ENCODE measurements at regions not wholly inside any gene's neighbourhood (a gene's known extent, or its start where the extent isn't known, plus 50 kb on each side); places are given as distances from the start of the nearest gene placed in this dataset.
"Not testable (repeated sequence)": the region's sequence is repeated elsewhere in the genome, so short reads cannot be mapped to it uniquely, and the experiment has no call there.

GRCh38 chr1:104135036-104135435 is 385.3 kb downstream of the AMY1C start:
- H3K27me3 ChIP-seq (ENCODE audit: low read depth); in situ Hi-C loops (cut with MboI; ENCODE audit: low sequenced_read_pairs); H3K4me1 ChIP-seq; H3K36me3 ChIP-seq (replicated peaks); H3K4me3 ChIP-seq; H3K9me3 ChIP-seq: not testable (repeated sequence)
- peak in 1 of 2 experiments; percentile 9 for DNase-seq (ENCODE audit: low spot score in 2 of 2)

GRCh38 chr1:104136621-104137020 is 386.9 kb downstream of the AMY1C start:
- DNase-seq (ENCODE audit: low spot score in 2 of 2): peak; percentile 47 to 71
- in situ Hi-C loops (cut with MboI; ENCODE audit: low sequenced_read_pairs): no loop called here

GRCh38 chr1:104156738-104157137 is 407.0 kb downstream of the AMY1C start:
- Histone ChIP-seq H3K36me3 (replicated peaks) (no peaks in the 10 kb centered on the region), H3K4me3 (no peak overlapping the region), H3K9me3 (no peaks in the 10 kb centered on the region), H3K27me3 (ENCODE audit: low read depth) (no peaks in the 10 kb centered on the region), H3K4me1 (no peaks in the 10 kb centered on the region)
- in situ Hi-C loops (cut with MboI; ENCODE audit: low sequenced_read_pairs): no loop called here
- no peak for DNase-seq (ENCODE audit: low spot score in 2 of 2)

More at GRCh38 chr1:104136621-104137020, 386.9 kb downstream of the AMY1C start:
- H3K4me1 ChIP-seq: peaks cover 8% of the 10 kb centered on the region
- H3K4me3 ChIP-seq: no peak overlapping the region
- no peaks in the 10 kb centered on the region for H3K9me3 ChIP-seq
- H3K27me3 ChIP-seq (ENCODE audit: low read depth): no peaks in the 10 kb centered on the region
- H3K36me3 ChIP-seq (replicated peaks): no peaks in the 10 kb centered on the region

- H3K4me1 ChIP-seq: no peaks in the 10 kb centered on the region
- H3K4me3 ChIP-seq: no peak overlapping the region
- in situ Hi-C loops (cut with MboI; ENCODE audit: low sequenced_read_pairs): no loop called here
- H3K9me3 ChIP-seq: no peaks in the 10 kb centered on the region
- no peak for DNase-seq (ENCODE audit: low spot score in 2 of 2)
- H3K36me3 ChIP-seq (replicated peaks): no peaks in the 10 kb centered on the region
- H3K27me3 ChIP-seq (ENCODE audit: low read depth): no peaks in the 10 kb centered on the region
These were observed 414.3 kb downstream of the AMY1C start for GRCh38 chr1:104163912-104164476.

GRCh38 chr1:104172243-104172681 is 422.6 kb downstream of the AMY1C start:
- Histone ChIP-seq H3K4me1 (no peaks in the 10 kb centered on the region), H3K27me3 (ENCODE audit: low read depth) (no peaks in the 10 kb centered on the region), H3K9me3 (no peaks in the 10 kb centered on the region), H3K4me3 (no peak overlapping the region), H3K36me3 (replicated peaks) (no peaks in the 10 kb centered on the region)
- in situ Hi-C loops (cut with MboI; ENCODE audit: low sequenced_read_pairs): no loop called here
- no peak for DNase-seq (ENCODE audit: low spot score in 2 of 2)

- no peaks in the 10 kb centered on the region for H3K4me1 ChIP-seq
- in situ Hi-C loops (cut with MboI; ENCODE audit: low sequenced_read_pairs): no loop called here
- no peak for DNase-seq (ENCODE audit: low spot score in 2 of 2)
- no peaks in the 10 kb centered on the region for H3K27me3 ChIP-seq (ENCODE audit: low read depth)
- no peaks in the 10 kb centered on the region for H3K36me3 ChIP-seq (replicated peaks)
- H3K9me3 ChIP-seq: no peaks in the 10 kb centered on the region
- H3K4me3 ChIP-seq: no peak overlapping the region
These were observed 432.6 kb downstream of the AMY1C start for GRCh38 chr1:104182251-104182650.

- in situ Hi-C loops (cut with MboI; ENCODE audit: low sequenced_read_pairs): no loop called here
- Histone ChIP-seq H3K4me3 (no peak overlapping the region), H3K36me3 (replicated peaks) (no peaks in the 10 kb centered on the region), H3K27me3 (ENCODE audit: low read depth) (no peaks in the 10 kb centered on the region), H3K9me3 (no peaks in the 10 kb centered on the region), H3K4me1 (peaks cover 13% of the 10 kb centered on the region)
- no peak for DNase-seq (ENCODE audit: low spot score in 2 of 2)
These were observed 439.5 kb downstream of the AMY1C start for GRCh38 chr1:104189207-104189606.

- DNase-seq (ENCODE audit: low spot score in 2 of 2): peak in 1 of 2 experiments; percentile 76
- Histone ChIP-seq H3K36me3 (replicated peaks) (no peaks in the 10 kb centered on the region), H3K9me3 (no peaks in the 10 kb centered on the region), H3K27me3 (ENCODE audit: low read depth) (no peaks in the 10 kb centered on the region), H3K4me3 (no peak overlapping the region), H3K4me1 (peaks cover 13% of the 10 kb centered on the region)
- in situ Hi-C loops (cut with MboI; ENCODE audit: low sequenced_read_pairs): no loop called here
These were observed 441.1 kb downstream of the AMY1C start for GRCh38 chr1:104190821-104191220.

GRCh38 chr1:104195395-104195794 is 445.7 kb downstream of the AMY1C start:
- Histone ChIP-seq H3K36me3 (replicated peaks) (no peaks in the 10 kb centered on the region), H3K4me3 (no peak overlapping the region), H3K27me3 (ENCODE audit: low read depth) (no peaks in the 10 kb centered on the region), H3K4me1 (peaks cover 11% of the 10 kb centered on the region), H3K9me3 (no peaks in the 10 kb centered on the region)
- in situ Hi-C loops (cut with MboI; ENCODE audit: low sequenced_read_pairs): no loop called here
- no peak for DNase-seq (ENCODE audit: low spot score in 2 of 2)

- no peak for DNase-seq (ENCODE audit: low spot score in 2 of 2)
These were observed 446.4 kb downstream of the AMY1C start for GRCh38 chr1:104196136-104196535.

GRCh38 chr1:104197516-104197915 is 447.8 kb downstream of the AMY1C start:
- no peaks in the 10 kb centered on the region for H3K27me3 ChIP-seq (ENCODE audit: low read depth)
- no peaks in the 10 kb centered on the region for H3K36me3 ChIP-seq (replicated peaks)
- H3K9me3 ChIP-seq: no peaks in the 10 kb centered on the region
- H3K4me3 ChIP-seq: no peak overlapping the region
- DNase-seq (ENCODE audit: low spot score in 2 of 2): no peak
- in situ Hi-C loops (cut with MboI; ENCODE audit: low sequenced_read_pairs): no loop called here
- H3K4me1 ChIP-seq: peaks cover 2% of the 10 kb centered on the region; the same call in 1 of the 2 replicates

More at GRCh38 chr1:104196136-104196535, 446.4 kb downstream of the AMY1C start:
- Histone ChIP-seq H3K4me3 (no peak overlapping the region), H3K9me3 (no peaks in the 10 kb centered on the region), H3K36me3 (replicated peaks) (no peaks in the 10 kb centered on the region), H3K27me3 (ENCODE audit: low read depth) (no peaks in the 10 kb centered on the region), H3K4me1 (peaks cover 8% of the 10 kb centered on the region)
- in situ Hi-C loops (cut with MboI; ENCODE audit: low sequenced_read_pairs): no loop called here

- no peak overlapping the region for H3K4me3 ChIP-seq
- no peak for DNase-seq (ENCODE audit: low spot score in 2 of 2)
- in situ Hi-C loops (cut with MboI; ENCODE audit: low sequenced_read_pairs): no loop called here
- no peaks in the 10 kb centered on the region for H3K9me3 ChIP-seq
- H3K4me1 ChIP-seq: no peaks in the 10 kb centered on the region
- H3K27me3 ChIP-seq (ENCODE audit: low read depth): no peaks in the 10 kb centered on the region
- no peaks in the 10 kb centered on the region for H3K36me3 ChIP-seq (replicated peaks)
These were observed 462.5 kb downstream of the AMY1C start for GRCh38 chr1:104212239-104212638.

GRCh38 chr1:104217395-104217986 is 467.8 kb downstream of the AMY1C start:
- H3K4me1 ChIP-seq; H3K27me3 ChIP-seq (ENCODE audit: low read depth); in situ Hi-C loops (cut with MboI; ENCODE audit: low sequenced_read_pairs); H3K36me3 ChIP-seq (replicated peaks); H3K9me3 ChIP-seq; DNase-seq (ENCODE audit: low spot score in 2 of 2); H3K4me3 ChIP-seq: not testable (repeated sequence)

- Histone ChIP-seq H3K36me3 (replicated peaks) (no peaks in the 10 kb centered on the region), H3K9me3 (no peaks in the 10 kb centered on the region), H3K27me3 (ENCODE audit: low read depth) (no peaks in the 10 kb centered on the region), H3K4me3 (no peak overlapping the region), H3K4me1 (no peaks in the 10 kb centered on the region)
- no peak for DNase-seq (ENCODE audit: low spot score in 2 of 2)
- in situ Hi-C loops (cut with MboI; ENCODE audit: low sequenced_read_pairs): no loop called here
These were observed 480.2 kb downstream of the AMY1C start for GRCh38 chr1:104229860-104230259.

- Histone ChIP-seq H3K4me3 (no peak overlapping the region), H3K4me1 (no peaks in the 10 kb centered on the region), H3K36me3 (replicated peaks) (no peaks in the 10 kb centered on the region), H3K27me3 (ENCODE audit: low read depth) (no peaks in the 10 kb centered on the region), H3K9me3 (no peaks in the 10 kb centered on the region)
- DNase-seq (ENCODE audit: low spot score in 2 of 2): no peak
- in situ Hi-C loops (cut with MboI; ENCODE audit: low sequenced_read_pairs): no loop called here
These were observed 482.0 kb downstream of the AMY1C start for GRCh38 chr1:104231676-104232075.

Measured in HAP-1 (cell line).